Heart right ventricle (tissue), 16 donors: ENCODE measurements at regions not wholly inside any gene's neighbourhood (a gene's known extent, or its start where the extent isn't known, plus 50 kb on each side); places are given as distances from the start of the nearest gene placed in this dataset.
A peak's percentile ranks its signal among the peaks of the same experiment; 100 is the strongest.

Source experiments
- ATAC-seq, 8 donors: fragments of 200-7000 bp; cut with Tn5 transposase; one replicate each; pipeline ENCODE4 v1.9.1; 2020; ENCODE audit warnings: mild to moderate bottlenecking in 8 of 8, moderate library complexity in 8 of 8, moderate number of reproducible peaks in 1 of 8
- DNase-seq, 2 donors: peaks; one replicate each; pipeline ENCODE4 v3.0.0-alpha.2; 2020
- H3K27ac ChIP-seq, 10 donors: fragments of 200-600 bp; sonication (generic) in 2 of 10; one replicate each; pipeline versions ENCODE4 v1.5.0 to v1.8.0; 2020 to 2022; ENCODE audit warnings: mild to moderate bottlenecking in 3 of 10
- H3K27me3 ChIP-seq, 7 donors: fragments of 200-600 bp; one replicate each; pipeline ENCODE4 v1.8.0; 2021 to 2022; ENCODE audit warnings: mild to moderate bottlenecking in 2 of 7
- H3K36me3 ChIP-seq, 9 donors: fragments of 200-600 bp; sonication (generic) in 1 of 9; one replicate each; pipeline versions ENCODE4 v1.5.0 to v1.8.0; 2020 to 2022; ENCODE audit warnings: mild to moderate bottlenecking in 2 of 9
- H3K4me1 ChIP-seq, 9 donors: fragments of 200-600 bp; sonication (generic) in 1 of 9; one replicate each; pipeline versions ENCODE4 v1.5.0 to v1.8.0; 2020 to 2022; ENCODE audit warnings: mild to moderate bottlenecking in 4 of 9
- H3K4me3 ChIP-seq, 10 donors: fragments of 200-600 bp; sonication (generic) in 2 of 10; one replicate each; pipeline versions ENCODE4 v1.5.0 to v1.8.0; 2020 to 2022; ENCODE audit warnings: mild to moderate bottlenecking in 7 of 10, moderate library complexity in 2 of 10
- H3K9me3 ChIP-seq, 11 donors: fragments of 200-600 bp in 10 of 11; sonication (generic) in 2 of 11; one replicate each; pipeline versions ENCODE4 v1.5.0 to v1.8.0; 2013 to 2022; ENCODE audit warnings: mild to moderate bottlenecking in 2 of 11, control low read depth in 1 of 11, moderate library complexity in 1 of 11
- WGBS, 2 donors: extraction: QIAGEN DNeasy Blood & Tissue Kit; methylation state at CpG; one replicate each; pipeline ENCODE4 v1.1.7; 2013; ENCODE audit warnings: inconsistent platforms in 1 of 2; 5-methylcytosine and 5-hydroxymethylcytosine counted together
- intact Hi-C, 10 donors: fragments of 100-400 bp; cut with DNase I; formaldehyde crosslinking; loops; one replicate each; pipeline versions ENCODE4 v1.11.1 to v1.14.2; 2022
- TF ChIP-seq, protein P1 (sequence below), 9 donors: fragments of 200-600 bp; sonication (generic) in 2 of 9; IDR thresholded peaks; one replicate each; pipeline versions ENCODE4 v1.5.0 to v1.8.0; 2021 to 2022; ENCODE audit warnings: antibody characterized with exemption in 9 of 9, mild to moderate bottlenecking in 5 of 9, moderate library complexity in 1 of 9
- donor health status: Arrhythmogenic right ventricular cardiomyopathy.
- donor health status: ischemic (EF 13 %, LVEDD 7.1; RV severe dilation, severe dysfunction).
- donor health status: healthy with polysubstance abuse.
- donor health status: DM: no; HTN: yes; CAD: no.
- donor health status: DM: no; HTN: no; CAD: no.
- donor health status: ischemic (EF 25% LVEDD 6.9; RV normal size, moderate dysfunction).
- donor health status: ischemic (EF 25% LVEDD 5.7; RV mildly dilated, moderate dysfunction).
- donor health status: healthy.
- donor health status: DM: yes; HTN: yes; CAD: no.
- donor health status: Ischemic cardiomyopathy.
- donor health status: ischemic (EF 35%, LVEDD 5.7; RV mildly dilated, moderate dysfunction).
- donor health status: nonischemic (EF 11% LVEDD 7.7; RV severe dilation, severe dysfunction).
- donor health status: DM: yes; HTN: yes; CAD: no.
- donor health status: PGD.
- donor health status: ischemic (EF 29% LVEDD 5.4; RV normal size, mild dysfunction).
- donor health status: nonischemic (EF 23%, LVEDD 6.1; RV moderate dilation, normal function).

DNA sequence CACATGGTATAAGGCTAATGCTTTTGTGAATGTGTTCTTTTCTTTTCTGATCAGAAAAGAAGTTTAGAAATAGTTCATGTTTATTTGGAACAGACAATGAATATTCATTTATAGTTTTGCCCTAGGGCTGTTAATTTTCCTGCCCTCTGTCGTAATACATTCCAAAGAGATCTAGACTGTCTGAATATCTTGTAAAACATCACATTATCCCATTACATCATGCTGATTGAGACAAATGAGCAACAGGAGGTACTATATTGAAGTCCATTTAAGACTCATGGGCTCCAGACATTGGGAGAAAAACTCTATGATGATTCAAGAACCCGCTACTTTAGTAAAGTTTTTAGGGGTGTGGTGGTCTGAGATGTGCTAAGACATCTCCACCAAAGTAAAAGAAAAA, 121.2 kb upstream of the MAP1B start:
- no peak overlapping the region for H3K27ac ChIP-seq
- H3K27me3 ChIP-seq, result no peaks in the 10 kb centered on the region
- DNase-seq (no peak), ATAC-seq (no peak)
- no peaks in the 10 kb centered on the region for H3K4me1 ChIP-seq
- H3K4me3 ChIP-seq, result no peak overlapping the region
- intact Hi-C loops, result no loop called here
- WGBS, 2 donors, result 66 to 79% methylated on average over 2 of the region's 2 CpGs
- H3K9me3 ChIP-seq, result peaks cover 0 to 22% (median 9%) of the 10 kb centered on the region in 11 donors
- TF ChIP-seq, protein P1, sequence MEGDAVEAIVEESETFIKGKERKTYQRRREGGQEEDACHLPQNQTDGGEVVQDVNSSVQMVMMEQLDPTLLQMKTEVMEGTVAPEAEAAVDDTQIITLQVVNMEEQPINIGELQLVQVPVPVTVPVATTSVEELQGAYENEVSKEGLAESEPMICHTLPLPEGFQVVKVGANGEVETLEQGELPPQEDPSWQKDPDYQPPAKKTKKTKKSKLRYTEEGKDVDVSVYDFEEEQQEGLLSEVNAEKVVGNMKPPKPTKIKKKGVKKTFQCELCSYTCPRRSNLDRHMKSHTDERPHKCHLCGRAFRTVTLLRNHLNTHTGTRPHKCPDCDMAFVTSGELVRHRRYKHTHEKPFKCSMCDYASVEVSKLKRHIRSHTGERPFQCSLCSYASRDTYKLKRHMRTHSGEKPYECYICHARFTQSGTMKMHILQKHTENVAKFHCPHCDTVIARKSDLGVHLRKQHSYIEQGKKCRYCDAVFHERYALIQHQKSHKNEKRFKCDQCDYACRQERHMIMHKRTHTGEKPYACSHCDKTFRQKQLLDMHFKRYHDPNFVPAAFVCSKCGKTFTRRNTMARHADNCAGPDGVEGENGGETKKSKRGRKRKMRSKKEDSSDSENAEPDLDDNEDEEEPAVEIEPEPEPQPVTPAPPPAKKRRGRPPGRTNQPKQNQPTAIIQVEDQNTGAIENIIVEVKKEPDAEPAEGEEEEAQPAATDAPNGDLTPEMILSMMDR (IDR thresholded peaks at IDR 0.05), result no peak
- H3K36me3 ChIP-seq, result no peaks in the 10 kb centered on the region

DNA sequence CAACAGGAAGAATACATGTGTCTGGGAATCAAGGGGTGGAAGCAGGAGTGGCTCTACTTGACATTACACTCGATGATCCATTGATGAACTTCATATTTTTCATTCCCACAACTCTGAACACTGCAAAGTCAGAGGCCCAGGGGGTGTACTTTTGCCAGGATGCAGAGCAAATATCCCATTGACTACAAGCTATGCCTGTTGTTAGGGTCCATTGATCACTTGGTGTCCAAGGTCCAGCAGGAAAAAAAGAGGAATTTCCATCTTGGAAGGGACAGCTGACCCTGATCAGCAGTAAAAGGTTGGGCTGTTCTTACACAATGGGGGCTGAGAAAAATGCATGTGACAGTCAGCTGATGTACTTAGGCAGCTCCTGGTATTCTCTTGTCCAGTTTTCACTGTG, 118.5 kb upstream of the MAP1B start:
- TF ChIP-seq, protein P1 (IDR thresholded peaks at IDR 0.05), result no peak
- H3K9me3 ChIP-seq, result no peaks in the 10 kb centered on the region
- intact Hi-C loops, result no loop called here

DNA sequence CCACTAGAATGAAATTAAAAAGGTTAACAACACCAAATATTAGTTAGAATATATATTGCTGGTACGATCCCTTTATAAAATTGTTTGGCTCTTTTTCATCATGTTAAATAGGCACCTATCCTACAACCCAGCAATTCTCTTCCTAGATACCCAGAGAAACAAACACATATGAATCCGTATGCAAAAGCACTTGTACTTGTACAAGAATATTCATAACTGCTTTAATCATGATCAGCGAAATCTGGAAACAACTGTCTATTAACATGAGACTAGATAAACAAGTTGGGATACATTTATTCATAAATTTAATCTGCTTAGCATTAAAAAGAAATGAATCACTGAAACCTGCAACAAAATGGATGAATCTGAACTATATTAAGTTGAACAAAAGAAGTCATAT, 113.7 kb upstream of the MAP1B start:
- DNase-seq (no peak), ATAC-seq (no peak)
- Histone ChIP-seq H3K36me3 (no peaks in the 10 kb centered on the region), H3K27ac (no peak overlapping the region), H3K27me3 (no peaks in the 10 kb centered on the region), H3K9me3 (no peaks in the 10 kb centered on the region), H3K4me3 (no peak overlapping the region), H3K4me1 (no peaks in the 10 kb centered on the region)
- TF ChIP-seq, protein P1 (IDR thresholded peaks at IDR 0.05), result no peak
- WGBS, 2 donors, result 92 to 94% methylated on average over 3 of the region's 3 CpGs
- intact Hi-C loops, result no loop called here

More for the DNA sequence above, 118.5 kb upstream of the MAP1B start:
- ATAC-seq (no peak), DNase-seq (no peak)
- Histone ChIP-seq H3K27me3 (no peaks in the 10 kb centered on the region), H3K4me3 (no peak overlapping the region), H3K4me1 (no peaks in the 10 kb centered on the region), H3K27ac (no peak overlapping the region), H3K36me3 (no peaks in the 10 kb centered on the region)
- 81 to 83% methylated on average over 1 of the region's 1 CpG for WGBS, 2 donors

DNA sequence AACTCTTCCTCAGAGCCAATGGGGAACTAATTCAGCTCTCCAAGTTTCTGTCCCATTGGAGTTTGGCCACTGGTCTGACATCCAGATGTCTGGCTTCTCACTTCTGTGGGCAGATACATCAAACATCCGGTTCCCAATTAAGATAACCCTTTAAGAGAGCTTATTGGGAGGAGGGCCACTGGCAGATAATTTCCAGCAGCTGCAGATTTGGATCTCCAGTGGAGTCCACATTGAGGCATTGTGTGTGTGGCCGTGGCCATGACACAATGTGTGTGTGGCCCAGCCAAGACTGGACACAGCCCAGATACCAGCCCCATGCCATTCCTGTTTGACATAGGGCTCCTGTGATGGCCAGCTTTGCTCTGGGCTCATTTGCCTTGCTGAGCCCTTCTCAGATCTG, 110.5 kb upstream of the MAP1B start:
- Histone ChIP-seq H3K27ac (no peak overlapping the region), H3K36me3 (no peaks in the 10 kb centered on the region), H3K9me3 (no peaks in the 10 kb centered on the region), H3K4me1 (no peaks in the 10 kb centered on the region), H3K27me3 (no peaks in the 10 kb centered on the region), H3K4me3 (no peak overlapping the region)
- WGBS, 2 donors, result 48 to 59% methylated on average over 2 of the region's 2 CpGs
- DNase-seq (no peak), ATAC-seq (peak in 3 of 8 donors; percentile 12 to 49 (median 37))
- intact Hi-C loops, result no loop called here
- TF ChIP-seq, protein P1 (IDR thresholded peaks at IDR 0.05), result no peak

DNA sequence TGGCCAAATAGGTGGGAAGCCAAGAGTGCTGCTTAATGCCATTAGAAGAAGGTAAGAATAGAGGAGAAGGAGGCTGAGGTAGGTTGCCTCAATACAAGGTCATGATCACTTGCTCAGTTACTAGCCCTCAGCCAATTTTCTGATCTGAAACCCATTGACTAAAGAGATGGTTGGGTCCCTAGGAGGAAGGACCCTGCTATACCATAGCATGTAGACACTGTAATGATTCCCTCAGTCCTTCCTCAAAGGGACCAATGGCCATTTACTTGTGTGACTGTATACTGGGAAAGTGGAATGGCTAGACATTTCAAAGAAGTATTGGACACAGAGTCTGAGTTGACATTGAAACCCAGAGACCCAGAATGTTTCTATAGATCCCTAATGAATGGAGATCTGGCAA, 108.5 kb upstream of the MAP1B start:
- Histone ChIP-seq H3K4me1 (no peaks in the 10 kb centered on the region), H3K9me3 (no peaks in the 10 kb centered on the region), H3K27ac (no peak overlapping the region), H3K27me3 (no peaks in the 10 kb centered on the region), H3K36me3 (no peaks in the 10 kb centered on the region), H3K4me3 (no peak overlapping the region)
- TF ChIP-seq, protein P1 (IDR thresholded peaks at IDR 0.05), result no peak
- intact Hi-C loops, result no loop called here
- no peak for ATAC-seq
- no peak for DNase-seq
